ENCODE measurements at regions not wholly inside any gene's neighbourhood (a gene's known extent, or its start where the extent isn't known, plus 50 kb on each side); places are given as distances from the start of the nearest gene placed in this dataset.
A peak's percentile ranks its signal among the peaks of the same experiment; 100 is the strongest.

DNA sequence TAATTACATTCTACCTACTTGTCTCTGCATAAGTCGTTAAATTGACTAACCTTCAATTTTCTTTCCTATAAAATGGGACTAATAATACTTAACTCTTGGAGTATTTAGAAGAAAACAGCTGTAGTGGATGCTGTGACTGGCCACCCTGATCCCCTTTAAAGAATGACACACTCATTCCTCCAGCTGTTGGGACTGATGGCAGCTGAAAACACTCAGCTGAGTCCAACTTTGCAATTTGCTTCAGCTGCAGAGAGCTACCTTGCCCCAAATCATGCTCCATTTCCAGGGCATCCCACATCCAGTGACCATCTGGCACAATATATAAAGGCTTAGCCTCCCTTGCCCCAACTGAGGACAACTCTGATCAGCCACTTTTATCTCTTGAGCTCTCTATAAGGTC is 89.1 kb downstream of the MID1IP1 start:
- no peak for DNase-seq

DNA sequence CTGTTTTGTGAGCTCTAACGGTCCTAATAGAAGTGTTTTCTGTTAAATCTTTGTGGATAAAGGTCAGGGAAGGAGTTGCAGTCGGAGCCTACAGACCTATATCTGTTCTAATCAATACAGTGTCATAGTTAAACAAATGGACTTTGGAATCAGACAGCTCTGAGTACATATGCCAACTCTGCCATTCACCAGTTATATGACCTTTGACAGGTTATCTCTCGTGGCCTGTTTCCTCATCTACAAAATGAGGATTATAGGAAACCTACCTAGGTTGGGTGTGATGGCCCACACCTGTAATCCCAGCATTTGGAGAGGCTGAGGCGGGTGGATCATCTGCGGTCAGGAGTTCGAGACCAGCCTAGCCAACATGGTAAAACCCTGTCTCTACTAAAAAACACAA is 89.7 kb downstream of the MID1IP1 start:
- DNase-seq = no peak

DNA sequence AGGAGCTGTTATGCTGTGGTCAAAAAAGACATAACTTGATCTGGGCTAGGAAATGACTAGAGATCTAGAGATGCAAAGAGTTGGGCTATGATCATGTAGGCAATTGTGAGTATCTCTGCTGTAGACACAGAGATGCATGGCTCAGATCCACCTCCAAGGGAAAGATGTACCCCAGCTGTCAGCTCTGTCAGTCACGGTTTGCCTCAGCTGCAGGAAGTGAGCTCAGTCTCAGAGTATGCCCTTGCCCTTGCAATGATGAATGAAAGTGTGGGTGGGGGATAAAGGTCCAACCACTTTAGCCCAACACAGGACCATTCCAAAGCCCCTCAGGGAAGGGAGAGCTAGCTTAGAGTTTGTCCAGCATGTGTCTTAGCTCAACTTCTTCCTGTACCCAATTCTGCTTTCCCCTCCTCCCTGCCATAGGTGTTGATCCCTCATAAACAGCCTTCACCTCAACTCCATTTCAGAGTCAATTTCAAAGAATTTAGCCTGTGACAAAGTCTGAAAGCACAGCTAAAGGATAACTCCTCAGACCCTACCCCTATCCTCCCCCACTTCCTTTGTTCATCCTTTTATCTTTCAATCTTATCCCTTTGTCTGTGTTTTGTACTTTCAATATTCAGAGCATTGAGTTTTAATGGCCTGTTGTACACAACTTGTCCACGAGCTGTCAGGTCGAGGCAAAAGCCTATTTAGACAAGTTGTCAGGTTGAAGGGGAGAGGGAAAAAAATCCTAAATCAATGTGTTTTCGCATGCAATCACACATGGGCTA is 90.6 kb downstream of the MID1IP1 start:
- peak; percentile 34 for DNase-seq

DNA sequence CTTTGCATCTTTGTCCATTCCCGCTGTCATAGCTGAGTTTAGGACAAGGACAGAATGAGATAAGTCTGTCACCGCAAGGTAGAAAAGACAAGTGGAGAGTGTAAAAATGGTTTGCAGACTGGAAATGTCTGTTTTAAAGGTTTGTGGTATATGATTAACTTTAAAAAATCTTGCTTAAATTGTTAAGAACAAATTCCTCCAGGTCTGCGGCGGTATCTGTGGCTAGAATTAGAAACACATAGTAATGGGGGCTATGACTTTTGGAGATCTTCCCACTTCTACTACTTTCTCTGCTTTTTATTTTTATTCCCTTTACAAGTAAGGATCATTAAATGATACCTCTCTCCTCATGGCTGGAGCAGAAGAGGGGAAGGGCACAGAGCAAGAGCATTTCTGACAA is 92.2 kb downstream of the MID1IP1 start:
- DNase-seq = no peak

DNA sequence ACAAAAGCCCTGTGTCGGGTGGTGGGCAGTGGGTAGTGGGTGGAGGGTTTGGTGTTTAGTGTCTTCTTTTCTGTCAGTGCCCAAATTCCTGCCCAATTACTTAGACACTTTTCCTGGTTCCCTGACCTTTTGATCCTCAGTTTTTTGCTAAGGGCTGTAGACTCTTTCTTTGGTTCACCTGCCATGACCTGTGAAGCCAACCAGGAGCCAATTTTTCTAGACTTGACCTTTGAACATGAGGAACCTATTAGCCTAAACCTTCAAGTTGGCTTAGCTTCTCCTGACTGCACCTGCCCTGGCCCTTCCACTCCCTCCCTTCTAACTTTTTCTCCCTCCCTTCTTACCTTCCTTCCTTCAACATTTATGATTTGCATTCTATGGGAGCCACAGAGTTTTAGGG is 94.5 kb downstream of the MID1IP1 start:
- DNase-seq = no peak

DNA sequence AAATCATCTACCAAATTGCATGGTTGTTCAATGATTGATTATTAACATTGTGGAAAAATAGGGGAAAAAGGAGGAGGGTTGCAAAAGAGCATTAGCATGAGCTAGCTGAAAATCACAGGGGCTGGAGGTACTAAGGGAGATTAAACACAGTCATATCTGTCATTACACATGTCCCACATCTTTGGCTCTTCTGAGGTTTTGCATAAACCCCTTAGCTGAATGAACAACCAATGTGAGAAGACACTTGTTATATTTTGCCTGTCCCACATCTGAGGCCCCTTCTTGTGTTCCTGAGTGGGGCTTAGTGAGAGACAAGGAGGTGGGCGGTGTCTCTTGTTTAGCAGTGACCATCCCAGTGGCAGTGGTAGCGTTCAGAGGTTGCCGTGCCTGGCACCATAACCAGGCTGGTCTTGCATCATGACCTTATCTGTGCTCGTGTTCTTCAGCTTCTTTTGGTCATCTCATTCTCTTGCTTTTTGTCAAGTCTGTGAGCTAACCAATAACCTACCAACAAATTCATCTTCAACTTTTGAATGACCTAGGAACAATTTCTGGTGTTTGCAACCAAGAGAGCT is 95.6 kb downstream of the MID1IP1 start:
- DNase-seq = no peak

DNA sequence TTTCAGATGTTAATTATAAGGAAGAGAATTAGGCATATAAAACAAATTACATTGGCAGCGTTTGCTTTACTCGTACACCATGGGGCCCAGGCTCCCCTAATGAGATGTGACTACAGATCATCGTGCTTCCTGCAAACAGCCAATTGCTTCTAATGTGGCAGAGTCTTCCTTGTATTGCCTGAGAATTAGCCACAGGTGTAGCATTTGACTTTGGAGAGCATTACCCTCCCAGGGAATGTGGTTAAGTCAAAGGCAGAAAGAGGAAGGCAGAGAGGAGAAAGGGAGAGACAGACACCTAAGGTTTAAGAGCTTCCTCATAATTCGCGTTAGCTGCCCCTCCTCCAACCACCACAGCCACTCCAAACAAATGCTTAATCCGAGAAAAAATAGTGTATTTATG is 97.0 kb downstream of the MID1IP1 start:
- DNase-seq = no peak

DNA sequence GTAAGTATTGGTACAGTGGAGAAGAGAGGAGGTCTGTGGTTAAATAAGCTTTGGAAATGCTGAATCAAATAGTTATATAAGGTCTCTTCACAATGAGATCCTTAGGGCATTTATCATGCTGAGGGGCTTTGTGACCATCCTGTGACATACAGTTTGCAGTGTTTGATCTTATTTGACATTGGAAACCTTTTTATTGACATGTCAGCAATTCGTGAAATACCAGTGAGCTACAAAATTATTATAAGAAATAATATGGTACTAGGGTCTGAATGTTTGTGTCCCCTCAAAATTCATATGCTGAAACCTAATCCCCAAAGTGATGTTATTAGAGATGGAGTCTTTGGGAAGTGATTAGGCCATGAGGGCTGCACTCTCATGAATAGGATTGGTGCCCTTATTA is 98.4 kb downstream of the MID1IP1 start:
- no peak for DNase-seq

DNA sequence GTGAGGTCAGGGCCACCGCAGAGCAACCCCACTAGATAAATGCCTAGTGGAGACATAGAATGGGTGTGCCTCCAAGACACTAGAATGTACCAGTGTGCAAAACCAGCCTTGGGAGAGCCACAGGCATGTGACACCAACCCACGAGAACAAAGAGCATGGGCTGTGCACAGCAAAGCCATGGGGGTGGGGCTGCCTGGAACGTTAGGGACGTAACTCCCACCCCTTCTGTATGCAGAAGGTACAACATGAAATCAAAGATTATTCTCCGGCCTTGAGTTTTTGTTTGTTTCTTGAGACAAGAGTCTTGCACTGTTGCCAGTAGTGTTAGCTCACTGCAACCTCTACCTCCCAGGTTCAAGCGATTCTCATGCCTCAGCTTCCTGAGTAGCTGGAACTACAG is 99.5 kb downstream of the MID1IP1 start:
- no peak for DNase-seq

DNA sequence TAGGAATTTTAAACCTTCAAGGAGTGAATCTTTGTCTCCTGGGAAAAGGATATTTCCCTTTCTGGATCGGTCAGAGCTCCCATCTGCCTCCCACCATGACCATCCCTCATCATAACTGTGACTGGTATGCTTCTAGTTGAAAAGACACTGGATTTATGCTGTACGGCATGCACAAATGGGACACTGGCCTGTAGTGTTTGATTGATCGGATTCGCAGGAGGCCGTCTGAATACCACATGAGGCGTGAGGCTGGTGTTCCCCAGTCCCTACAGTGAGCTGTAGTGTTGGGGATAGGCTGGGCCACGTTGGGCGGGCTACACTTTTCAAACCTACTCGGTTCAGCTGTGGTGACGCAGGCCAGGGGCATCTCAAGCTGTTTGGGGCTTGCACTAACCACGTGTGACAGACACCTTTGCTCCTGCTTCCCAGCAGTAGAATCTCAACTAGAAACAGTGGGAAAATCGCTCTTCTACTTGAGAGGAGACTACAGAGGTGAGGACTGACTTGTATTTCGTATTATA is 101.8 kb downstream of the MID1IP1 start:
- DNase-seq = no peak

DNA sequence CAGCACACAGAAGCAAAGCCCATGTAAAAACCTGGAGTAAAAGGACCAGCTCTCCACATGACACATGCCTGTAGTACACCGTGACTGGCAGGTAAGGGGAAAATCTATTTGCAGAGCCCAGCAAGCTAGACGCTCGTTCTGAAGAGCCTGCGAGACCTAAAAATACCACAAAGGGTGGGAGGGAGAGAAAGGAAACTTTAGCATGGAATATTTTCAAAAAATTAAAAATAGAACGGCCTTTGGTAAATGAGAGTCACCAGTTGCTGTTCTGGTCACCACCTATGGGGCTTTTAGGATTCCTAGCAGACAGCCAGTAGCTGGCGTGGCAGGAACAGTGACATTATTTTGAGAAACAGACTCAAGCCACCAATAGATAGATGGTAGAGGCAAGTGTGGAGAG is 115.5 kb downstream of the MID1IP1 start:
- DNase-seq = no peak

DNA sequence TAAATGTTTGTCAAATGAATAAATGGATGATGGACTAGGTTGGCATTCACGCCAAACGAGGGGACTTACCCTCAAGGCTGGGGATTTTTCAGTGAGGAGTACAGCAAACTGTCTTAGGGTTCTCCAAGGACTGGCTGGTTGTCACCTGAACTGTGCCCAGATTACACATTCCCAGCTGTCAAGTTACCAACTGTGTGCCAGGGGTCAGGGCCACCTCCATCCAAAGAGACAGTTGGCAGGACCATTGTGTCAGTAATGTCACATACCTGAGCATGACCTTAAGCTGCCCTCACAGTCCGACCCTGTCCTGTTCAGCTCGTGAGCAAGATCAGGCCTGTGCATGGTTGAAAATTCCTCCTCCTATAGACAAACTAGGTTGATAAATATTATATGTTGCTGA is 116.7 kb downstream of the MID1IP1 start:
- no peak for DNase-seq

DNA sequence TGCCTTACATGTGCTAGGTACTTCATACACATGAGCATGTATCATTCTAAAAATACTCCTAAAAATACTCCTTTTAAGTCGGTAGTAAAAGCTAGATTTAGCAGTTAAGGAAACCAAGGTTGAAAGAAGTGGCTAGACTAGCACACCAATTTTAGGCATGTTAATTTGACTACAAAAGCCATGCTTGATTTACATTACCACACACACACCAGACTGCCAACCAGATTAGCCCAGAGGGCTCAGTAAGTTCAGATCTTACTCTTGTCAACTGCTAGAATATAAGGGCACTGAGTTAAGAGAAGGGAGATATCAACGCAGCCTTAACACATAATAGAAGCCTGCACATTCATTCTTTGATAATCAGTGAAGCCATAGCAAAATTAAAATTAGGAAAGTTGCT is 117.9 kb downstream of the MID1IP1 start:
- no peak for DNase-seq

DNA sequence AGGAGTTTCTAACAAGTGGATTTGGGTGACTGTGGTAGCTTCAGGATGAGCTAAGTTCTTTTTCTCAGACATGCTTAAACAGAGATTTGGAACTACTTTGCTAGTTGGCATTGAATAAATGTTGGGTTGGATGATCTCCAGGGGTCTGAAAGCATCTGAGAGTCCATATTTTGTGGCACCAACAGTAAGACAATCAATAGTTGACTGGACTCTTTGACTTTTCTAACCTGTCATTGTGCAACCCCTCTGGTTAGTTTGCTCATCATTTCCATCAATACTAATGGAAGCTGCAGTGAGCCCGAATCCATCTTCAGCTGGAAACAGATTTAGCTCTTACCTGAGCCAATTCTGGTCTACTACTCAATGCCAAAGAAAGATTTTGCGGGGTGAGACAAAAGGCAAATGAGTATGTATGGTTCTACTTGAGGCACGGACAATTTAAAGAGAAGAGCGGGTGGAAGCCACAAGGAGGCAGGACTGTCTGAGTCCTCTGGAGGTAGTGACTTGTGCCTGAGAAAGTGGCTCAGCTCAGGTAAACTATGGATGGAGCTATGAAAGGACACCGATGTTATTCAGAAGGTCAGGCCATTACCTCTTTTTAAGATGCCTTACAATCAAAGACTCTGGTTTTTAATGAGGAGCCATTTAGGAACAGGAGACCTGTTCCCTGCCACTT is 118.7 kb downstream of the MID1IP1 start:
- DNase-seq = no peak

DNA sequence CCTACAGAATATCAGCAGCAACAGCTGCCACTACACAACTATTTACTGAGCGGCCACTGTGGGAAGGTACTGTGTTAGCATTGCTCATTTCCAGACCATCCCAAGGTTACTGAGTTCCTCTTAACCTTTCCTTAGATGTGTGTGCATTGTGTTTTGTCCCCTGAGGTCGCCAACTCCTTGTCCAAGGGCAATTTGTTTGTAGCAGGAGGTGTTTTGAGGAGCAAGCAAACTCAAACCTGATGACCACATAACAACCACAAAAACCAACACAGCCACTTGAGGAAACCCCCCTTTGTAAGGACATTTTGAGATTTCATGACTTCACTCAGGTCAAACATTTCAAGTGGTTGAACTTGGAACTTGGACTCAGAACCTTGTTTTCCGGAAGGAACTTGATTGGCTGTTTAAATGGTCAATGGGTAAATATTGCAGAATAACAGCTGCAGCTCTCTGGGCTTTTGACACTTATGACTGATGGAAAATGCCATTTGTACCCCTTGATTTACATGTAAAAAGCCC is 122.3 kb downstream of the MID1IP1 start:
- no peak for DNase-seq

DNA sequence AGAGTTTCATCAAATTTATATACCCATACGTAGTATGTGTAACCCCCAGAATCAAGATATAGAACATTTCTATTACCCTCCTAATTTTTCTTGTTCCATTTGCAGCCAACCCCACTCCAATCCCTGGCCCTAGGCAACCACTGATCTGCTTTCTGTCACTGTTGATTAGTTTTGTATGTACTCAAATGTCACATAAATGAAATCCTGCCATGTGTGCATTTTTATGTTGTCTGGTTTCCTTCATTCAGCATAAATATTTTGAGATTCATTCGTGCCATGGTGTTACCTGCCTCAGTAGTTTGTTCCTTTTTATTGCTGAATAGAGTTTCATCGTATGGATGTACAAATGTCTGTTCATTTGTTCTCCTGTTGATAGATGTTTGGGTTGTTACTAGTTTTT is 126.3 kb downstream of the MID1IP1 start:
- DNase-seq = no peak

DNA sequence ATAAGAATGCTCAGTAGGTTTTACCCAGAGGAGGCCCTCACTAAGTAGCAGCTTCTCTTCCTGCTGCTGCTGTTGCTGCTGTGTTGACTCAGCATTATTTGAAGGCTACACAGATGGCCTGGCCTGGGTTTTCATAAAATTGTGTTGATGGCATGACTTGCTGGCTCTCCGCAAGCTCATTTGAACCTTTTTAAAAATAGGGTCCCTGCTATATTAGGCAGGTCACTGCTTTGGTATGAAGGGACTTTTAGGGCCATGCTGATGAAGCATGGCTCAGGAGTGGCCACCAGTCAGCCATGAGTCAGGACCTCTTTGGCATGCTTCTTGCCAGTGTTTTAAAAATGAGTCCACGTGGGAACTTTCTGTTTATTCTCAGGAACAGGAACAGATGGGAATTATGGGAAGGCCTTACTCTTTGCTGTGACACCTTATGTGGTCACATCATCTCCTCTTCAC is 128.7 kb downstream of the MID1IP1 start:
- no peak for DNase-seq

DNA sequence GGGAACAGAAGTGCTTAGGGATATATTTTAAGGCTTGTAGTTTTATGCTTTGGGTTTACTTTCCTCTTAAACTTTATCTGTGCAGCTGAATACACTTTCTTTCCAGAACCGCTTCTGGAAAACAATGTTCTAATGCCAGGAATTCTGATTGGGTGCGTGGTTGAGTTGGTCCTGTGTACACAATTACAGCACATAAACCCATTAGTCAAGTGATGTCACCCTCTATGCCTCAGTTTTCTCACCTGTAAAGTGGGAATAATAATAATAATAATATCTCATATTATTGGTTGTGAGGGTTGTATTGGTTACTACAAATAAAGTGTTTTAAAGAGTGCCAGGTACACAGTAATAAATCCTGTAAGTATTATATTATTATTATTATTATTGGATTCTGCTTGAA is 129.2 kb downstream of the MID1IP1 start:
- no peak for DNase-seq

DNA sequence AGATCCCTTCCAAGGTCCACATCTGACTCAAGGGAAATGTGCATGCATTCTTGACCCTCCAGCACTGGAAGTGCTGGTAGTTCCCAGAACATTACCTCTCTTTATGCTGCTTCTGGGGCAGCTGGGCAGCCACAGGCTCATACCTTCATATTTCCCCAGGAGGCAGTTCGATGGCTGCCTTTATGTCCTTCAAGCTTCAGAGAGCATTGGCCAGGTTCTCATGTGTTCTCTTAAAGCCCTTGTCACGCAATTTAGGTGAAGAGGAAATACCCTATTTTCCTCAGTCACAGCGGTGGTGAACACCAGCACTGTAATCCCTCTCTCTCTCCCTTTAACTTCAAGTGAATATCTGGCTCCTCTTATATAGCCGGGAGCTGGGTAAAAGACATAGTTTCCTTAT is 134.3 kb downstream of the MID1IP1 start:
- DNase-seq = no peak

DNA sequence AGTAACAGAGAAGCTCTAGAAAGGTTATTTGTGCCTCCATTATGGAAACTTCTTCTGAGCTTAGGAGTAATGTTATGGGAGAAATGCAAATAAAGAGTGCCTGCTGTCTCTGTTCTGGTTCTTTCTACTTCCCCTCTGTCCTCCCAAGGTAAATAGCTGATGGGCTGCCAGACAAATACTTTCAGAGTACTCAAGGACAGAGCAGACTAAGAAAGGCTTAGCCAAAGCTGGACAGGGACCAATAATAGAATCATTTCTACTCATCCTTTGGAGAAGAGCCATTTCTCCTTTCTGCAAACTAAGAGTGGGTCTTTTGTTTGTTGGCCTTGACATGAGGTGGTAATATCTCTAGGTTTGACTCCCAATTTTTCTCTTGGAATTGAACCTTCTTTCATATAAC is 136.1 kb downstream of the MID1IP1 start:
- no peak for DNase-seq

DNA sequence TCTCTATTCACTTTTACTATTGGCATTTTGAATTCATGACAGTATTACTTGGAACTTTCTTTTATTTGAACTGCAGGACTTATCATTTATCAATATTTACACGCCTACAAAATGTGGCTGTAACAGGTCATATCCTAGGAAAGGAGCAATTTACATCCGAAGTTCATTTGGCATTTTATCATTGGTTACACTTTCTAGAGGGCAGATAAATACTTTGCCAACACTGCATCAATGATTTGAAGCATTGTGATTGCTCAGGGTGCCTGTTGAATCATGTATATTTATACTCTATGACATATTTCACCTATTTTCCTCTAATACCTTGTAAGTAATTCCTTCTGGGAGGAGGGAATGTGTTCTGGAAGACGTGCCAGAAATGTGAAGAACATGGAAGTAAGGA is 136.7 kb downstream of the MID1IP1 start:
- DNase-seq = no peak

DNA sequence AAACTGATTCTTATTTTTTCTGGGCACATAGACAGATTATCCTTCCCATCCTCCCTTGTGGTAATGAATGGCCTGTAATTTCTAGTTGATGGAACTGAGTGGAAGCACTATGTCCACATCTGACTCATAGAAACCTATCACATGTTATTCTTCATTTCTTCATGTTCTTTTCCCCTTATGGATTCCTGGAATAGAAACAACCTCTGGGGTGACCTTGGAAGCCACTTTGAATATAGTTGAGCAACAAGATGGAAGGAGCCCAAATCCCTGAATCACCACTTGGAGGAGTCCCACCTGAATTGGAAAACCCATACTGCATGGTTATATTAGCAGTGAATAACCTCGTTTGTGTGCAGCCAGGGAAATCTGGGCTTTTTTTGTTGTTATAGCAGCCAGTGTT is 137.8 kb downstream of the MID1IP1 start:
- no peak for DNase-seq

DNA sequence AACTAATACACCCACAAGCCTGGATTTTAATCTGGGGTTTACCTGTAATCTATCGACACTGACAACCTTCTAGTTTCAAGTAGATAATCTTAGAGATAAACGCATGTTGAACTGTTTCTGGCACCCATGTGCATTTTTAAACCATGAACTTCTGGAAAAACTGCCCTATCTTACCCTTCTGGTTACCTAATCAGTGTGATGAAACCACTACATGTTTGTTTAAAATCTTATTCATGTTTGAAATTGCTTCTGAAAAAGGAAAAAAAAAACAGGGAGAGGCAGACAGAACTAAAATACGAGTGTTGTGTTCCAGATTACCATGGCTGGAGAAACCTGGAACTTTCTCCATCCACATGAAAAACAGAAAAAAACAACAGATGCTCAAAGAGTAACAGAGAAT is 139.3 kb downstream of the MID1IP1 start:
- DNase-seq = no peak

DNA sequence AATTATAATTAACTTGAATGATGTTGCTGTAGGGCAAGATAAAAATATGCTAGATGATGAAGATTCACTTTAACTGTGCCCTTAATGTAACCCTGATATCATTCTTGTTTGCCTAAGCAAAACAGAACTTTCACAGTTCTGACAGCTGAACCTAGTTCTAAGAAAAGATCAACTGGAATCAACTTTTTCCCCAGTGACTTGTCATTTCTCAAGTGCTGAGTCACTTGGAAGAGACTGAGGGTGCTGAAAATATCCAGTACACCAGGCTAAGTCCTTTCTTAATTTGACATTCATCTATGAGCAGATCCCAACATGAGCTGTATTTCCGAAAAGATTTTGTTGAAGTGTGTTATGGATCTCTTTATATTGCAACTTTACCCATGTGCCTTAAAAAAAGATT is 140.4 kb downstream of the MID1IP1 start:
- no peak for DNase-seq
